Gastrocnemius medialis (tissue), 4 donors: ENCODE measurements at regions not wholly inside any gene's neighbourhood (a gene's known extent, or its start where the extent isn't known, plus 50 kb on each side); places are given as distances from the start of the nearest gene placed in this dataset.
A peak's percentile ranks its signal among the peaks of the same experiment; 100 is the strongest.
"Not testable (repeated sequence)": the region's sequence is repeated elsewhere in the genome, so short reads cannot be mapped to it uniquely, and the experiment has no call there.

Experiments used
- ATAC-seq, 2 donors: fragments of 150-250 bp; one replicate each; pipeline ENCODE4 v1.9.1; 2016
- DNase-seq, 2 donors: peaks; one replicate each; pipeline ENCODE4 v3.0.0-alpha.2; 2019
- H3K27ac ChIP-seq, 4 donors: fragments of 200-600 bp; sonication (generic); 1 replicate in 1 of 4; 2 replicates in 3 of 4; pipeline ENCODE4 v1.5.1; 2016 to 2018; ENCODE audit warnings: mild to moderate bottlenecking in 2 of 4, moderate library complexity in 1 of 4
- H3K27me3 ChIP-seq, 3 donors: fragments of 200-600 bp; sonication (generic) in 2 of 3; 1 replicate in 1 of 3; 2 replicates in 2 of 3; pipeline versions ENCODE4 v1.5.1 to v1.6.0; 2016 to 2019; ENCODE audit warnings: mild to moderate bottlenecking in 1 of 3, moderate library complexity in 1 of 3
- H3K36me3 ChIP-seq, 2 donors: fragments of 200-600 bp; sonication (generic) in 1 of 2; one replicate each; pipeline ENCODE4 v1.5.1; 2017 to 2018
- H3K4me1 ChIP-seq, 2 donors: fragments of 200-600 bp; sonication (generic) in 1 of 2; one replicate each; pipeline ENCODE4 v1.5.1; 2016 to 2017; ENCODE audit warnings: mild to moderate bottlenecking in 2 of 2
- H3K4me3 ChIP-seq, 4 donors: fragments of 200-600 bp; sonication (generic) in 3 of 4; 1 replicate in 1 of 4; 2 replicates in 3 of 4; pipeline ENCODE4 v1.5.1; 2016 to 2019; ENCODE audit warnings: mild to moderate bottlenecking in 2 of 4
- H3K9me3 ChIP-seq, 3 donors: fragments of 200-600 bp; sonication (generic) in 2 of 3; 1 replicate in 1 of 3; 2 replicates in 2 of 3; pipeline ENCODE4 v1.5.1; 2016 to 2019
- POLR2A ChIP-seq, 2 donors: fragments of 450-650 bp; IDR thresholded peaks; one replicate each; pipeline ENCODE4 v1.6.1; 2017; ENCODE audit warnings: antibody characterized with exemption in 2 of 2, mild to moderate bottlenecking in 2 of 2, moderate library complexity in 2 of 2
- in situ Hi-C, 4 donors: fragments of 200-750 bp; cut with MboI; loops; one replicate each; pipeline versions ENCODE4 v1.15.0 to v1.8.0; 2017; ENCODE audit warnings: low sequenced_read_pairs in 4 of 4
- intact Hi-C: fragments of 100-400 bp; cut with DNase I; formaldehyde crosslinking; loops from one replicate; pipeline ENCODE4 v1.15.1; 2023; ENCODE audit warnings: low total_unique reads
- TF ChIP-seq, protein P1 (sequence below), 5 experiments: fragments of 450-650 bp in 3 of 5; fragments of 200-600 bp in 2 of 5; sonication (generic) in 2 of 5; IDR thresholded peaks in 4 of 5; conservative IDR thresholded peaks in 1 of 5; 1 replicate in 4 of 5; 2 replicates in 1 of 5; pipeline ENCODE4 v1.5.1; 2016 to 2019; ENCODE audit warnings: antibody characterized with exemption in 5 of 5, mild to moderate bottlenecking in 3 of 5, moderate library complexity in 3 of 5

DNA sequence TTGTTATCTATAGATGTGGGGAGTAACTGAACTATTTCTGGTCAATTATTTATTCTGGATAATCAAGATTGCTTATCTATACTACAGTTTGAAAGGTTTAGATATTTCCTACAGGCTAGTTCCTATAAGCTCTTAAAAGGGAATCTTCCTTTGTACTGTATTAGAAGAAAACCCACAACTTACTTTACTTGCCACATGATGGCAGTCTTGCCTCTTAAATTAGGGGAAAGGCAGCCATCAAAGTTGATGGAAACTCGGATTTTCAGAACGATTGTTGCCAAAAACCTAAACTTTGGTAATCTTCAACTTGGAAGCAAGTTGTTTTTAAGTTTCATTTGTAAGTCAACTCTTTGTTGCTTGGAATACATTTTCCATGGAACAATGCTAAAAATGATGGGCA is 77.2 kb upstream of the AGTPBP1 start:
- H3K9me3 ChIP-seq, H3K4me3 ChIP-seq, H3K36me3 ChIP-seq, intact Hi-C loops, H3K27ac ChIP-seq, in situ Hi-C loops, DNase-seq, H3K27me3 ChIP-seq: not testable (repeated sequence)
- ATAC-seq: peak in 1 of 2 donors; percentile 36
- TF ChIP-seq, protein P1, sequence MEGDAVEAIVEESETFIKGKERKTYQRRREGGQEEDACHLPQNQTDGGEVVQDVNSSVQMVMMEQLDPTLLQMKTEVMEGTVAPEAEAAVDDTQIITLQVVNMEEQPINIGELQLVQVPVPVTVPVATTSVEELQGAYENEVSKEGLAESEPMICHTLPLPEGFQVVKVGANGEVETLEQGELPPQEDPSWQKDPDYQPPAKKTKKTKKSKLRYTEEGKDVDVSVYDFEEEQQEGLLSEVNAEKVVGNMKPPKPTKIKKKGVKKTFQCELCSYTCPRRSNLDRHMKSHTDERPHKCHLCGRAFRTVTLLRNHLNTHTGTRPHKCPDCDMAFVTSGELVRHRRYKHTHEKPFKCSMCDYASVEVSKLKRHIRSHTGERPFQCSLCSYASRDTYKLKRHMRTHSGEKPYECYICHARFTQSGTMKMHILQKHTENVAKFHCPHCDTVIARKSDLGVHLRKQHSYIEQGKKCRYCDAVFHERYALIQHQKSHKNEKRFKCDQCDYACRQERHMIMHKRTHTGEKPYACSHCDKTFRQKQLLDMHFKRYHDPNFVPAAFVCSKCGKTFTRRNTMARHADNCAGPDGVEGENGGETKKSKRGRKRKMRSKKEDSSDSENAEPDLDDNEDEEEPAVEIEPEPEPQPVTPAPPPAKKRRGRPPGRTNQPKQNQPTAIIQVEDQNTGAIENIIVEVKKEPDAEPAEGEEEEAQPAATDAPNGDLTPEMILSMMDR (IDR thresholded peaks at IDR 0.05 in 4 of 5, conservative IDR thresholded peaks at IDR 0.05 in 1 of 5): peak in 3 of 5 experiments; percentile 24 to 42 (median 28)
- peaks cover 13 to 17% of the 10 kb centered on the region in 2 donors for H3K4me1 ChIP-seq

DNA sequence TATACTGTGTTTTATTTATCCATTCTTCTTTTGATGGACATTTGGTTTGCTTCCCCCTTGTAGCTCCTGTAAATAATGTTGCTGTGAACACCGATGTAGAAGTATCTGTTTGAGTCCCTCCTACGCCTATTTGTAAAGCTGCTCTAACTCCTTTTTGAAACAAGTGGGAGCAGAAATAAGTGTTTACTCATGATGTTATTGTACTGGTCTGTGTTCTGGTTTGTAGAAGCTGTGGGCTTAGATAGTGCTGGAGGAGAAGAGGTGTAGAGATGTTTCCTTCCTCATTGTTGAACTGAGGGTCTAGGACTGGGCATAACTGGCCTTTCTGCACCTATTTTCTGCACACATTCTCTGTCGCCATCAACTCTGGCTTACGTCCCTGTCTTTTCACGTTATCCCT is 78.8 kb upstream of the AGTPBP1 start:
- H3K27ac ChIP-seq, intact Hi-C loops, H3K4me1 ChIP-seq, in situ Hi-C loops, H3K4me3 ChIP-seq, DNase-seq, ATAC-seq, H3K9me3 ChIP-seq, H3K27me3 ChIP-seq: not testable (repeated sequence)
- peaks cover 0 to 12% of the 10 kb centered on the region in 2 donors for H3K36me3 ChIP-seq

DNA sequence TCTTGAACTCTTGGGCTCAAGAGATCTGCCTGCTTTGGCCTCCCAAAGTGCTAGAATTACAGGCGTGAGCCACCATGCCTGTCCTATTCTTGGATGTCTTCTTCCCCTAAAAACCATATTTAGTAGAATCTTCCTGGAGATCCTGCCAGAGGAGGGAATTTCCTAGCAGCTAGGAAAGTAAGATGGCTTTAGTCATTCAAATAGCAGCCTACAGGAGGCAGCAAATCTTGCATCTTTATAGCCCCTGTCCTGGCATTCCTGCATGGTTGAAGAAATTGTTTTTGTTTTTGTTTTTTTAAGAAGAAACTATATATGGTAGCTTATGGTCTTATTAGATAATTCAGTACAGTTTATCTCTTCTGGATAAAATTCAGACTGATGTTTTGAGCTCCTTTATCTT is 83.2 kb upstream of the AGTPBP1 start:
- H3K27me3 ChIP-seq, in situ Hi-C loops: not testable (repeated sequence)
- H3K36me3 ChIP-seq: peaks cover 0 to 12% of the 10 kb centered on the region in 2 donors

DNA sequence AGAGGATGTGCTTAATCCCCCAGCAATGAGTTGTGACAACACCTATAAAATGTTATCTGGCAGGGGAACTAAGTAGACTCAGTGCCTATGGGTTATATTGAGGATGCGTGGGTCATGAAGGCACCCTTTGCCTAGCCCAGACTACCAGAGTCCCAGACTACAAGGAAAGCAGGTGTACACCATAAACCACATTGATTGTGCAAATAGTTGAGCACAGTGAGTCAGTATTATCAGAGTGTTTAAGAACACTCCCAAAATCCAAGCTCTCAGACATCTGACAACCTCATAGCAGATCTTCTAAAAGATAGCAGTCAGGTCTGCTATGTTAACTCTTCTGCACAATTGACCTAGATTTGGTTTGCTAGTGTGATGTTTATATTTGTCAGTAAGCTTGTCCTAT is 92.8 kb upstream of the AGTPBP1 start:
- H3K27ac ChIP-seq, intact Hi-C loops, ATAC-seq, DNase-seq, H3K27me3 ChIP-seq, H3K4me1 ChIP-seq, in situ Hi-C loops, H3K4me3 ChIP-seq, H3K9me3 ChIP-seq: not testable (repeated sequence)
- H3K36me3 ChIP-seq: peaks cover 0 to 12% of the 10 kb centered on the region in 2 donors

More for the DNA sequence above, 83.2 kb upstream of the AGTPBP1 start:
- ATAC-seq, H3K9me3 ChIP-seq, H3K4me3 ChIP-seq, intact Hi-C loops, H3K27ac ChIP-seq, H3K4me1 ChIP-seq, DNase-seq: not testable (repeated sequence)

DNA sequence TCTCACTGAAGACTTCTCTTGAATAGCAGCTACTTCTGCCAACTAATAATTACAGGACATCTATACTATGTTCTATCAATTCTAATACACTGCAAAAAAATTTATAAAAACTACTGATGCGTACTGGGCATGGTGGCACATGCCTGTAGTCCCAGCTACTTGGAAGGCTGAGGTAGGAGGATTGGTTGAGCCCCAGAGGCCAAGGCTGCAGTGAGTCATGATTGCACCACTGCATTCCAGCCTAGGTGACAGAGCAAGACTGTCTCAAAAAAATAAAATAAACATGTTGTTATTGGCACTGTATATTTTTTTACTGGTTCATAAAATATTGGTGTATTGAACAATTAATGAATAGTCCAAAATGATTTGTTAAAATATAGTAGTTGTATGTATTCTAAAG is 97.0 kb upstream of the NAA35 start:
- H3K27me3 ChIP-seq, H3K4me1 ChIP-seq, intact Hi-C loops, H3K9me3 ChIP-seq, H3K27ac ChIP-seq, H3K4me3 ChIP-seq, ATAC-seq, in situ Hi-C loops, DNase-seq: not testable (repeated sequence)
- H3K36me3 ChIP-seq: peaks cover 2 to 50% of the 10 kb centered on the region in 2 donors

DNA sequence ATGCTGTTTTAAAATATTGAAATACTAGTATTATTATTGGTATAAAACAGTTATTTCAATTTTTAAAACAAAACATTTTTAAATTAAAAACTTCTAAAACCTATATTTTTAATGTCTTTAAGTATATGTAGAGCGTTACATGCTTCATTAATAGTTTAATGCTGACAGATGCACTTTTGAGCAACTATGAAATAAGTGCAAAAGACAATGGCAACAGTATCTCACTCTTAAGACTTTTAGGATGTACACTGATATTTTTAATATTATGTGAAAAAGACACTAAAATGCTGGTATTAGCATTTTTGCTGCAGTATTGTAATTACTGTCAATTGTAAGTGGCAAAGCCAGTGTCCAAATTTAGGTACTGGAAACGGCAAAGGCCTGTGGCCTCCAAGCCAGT is 93.2 kb upstream of the NAA35 start:
- H3K9me3 ChIP-seq, intact Hi-C loops, H3K27me3 ChIP-seq, DNase-seq, H3K4me3 ChIP-seq, in situ Hi-C loops, ATAC-seq, H3K27ac ChIP-seq, H3K4me1 ChIP-seq: not testable (repeated sequence)
- H3K36me3 ChIP-seq: peaks cover 2 to 39% of the 10 kb centered on the region in 2 donors

DNA sequence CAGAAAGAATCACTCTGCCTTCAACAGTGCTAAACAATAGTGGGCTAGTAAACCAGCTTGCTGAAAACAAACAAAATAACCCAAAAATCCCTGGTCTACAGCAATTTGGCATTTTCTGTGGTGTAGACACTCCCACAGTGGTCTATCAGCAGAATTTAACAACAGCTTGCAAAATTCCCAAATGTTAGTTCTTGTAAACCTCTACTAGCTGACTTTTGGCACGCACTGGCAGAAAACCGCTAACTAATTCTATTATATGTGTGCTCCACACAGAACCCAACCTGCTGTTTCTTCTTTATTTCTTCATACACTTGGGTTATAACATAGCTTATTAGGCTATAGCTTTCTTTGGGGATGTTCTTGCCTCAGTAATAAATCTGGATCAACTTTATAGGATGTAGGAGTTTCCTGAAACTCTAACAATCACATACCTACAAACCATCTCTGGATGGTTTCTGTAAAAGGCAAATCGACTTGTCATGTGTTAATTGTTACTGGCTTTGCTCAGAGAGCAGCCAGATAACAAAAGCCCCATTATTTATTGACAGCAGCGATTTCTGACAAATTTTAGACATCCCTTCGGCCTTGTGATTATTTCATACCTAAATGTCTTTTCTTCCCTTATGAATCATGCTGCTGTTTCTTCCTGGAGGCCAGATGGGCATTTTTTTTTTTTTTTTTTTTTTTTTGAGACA is 82.7 kb upstream of the NAA35 start:
- in situ Hi-C loops: no loop called here
- H3K27me3 ChIP-seq: no peaks in the 10 kb centered on the region
- H3K4me1 ChIP-seq: peaks cover 11 to 17% of the 10 kb centered on the region in 2 donors
- no peak overlapping the region for H3K27ac ChIP-seq
- no peak for DNase-seq
- H3K36me3 ChIP-seq: peaks cover 0 to 18% of the 10 kb centered on the region in 2 donors
- no peak overlapping the region for H3K4me3 ChIP-seq
- TF ChIP-seq POLR2A (IDR thresholded peaks at IDR 0.05): no peak
- TF ChIP-seq, protein P1 (IDR thresholded peaks at IDR 0.05 in 4 of 5, conservative IDR thresholded peaks at IDR 0.05 in 1 of 5): no peak
- no peak for ATAC-seq
- intact Hi-C loops: no loop called here
- no peaks in the 10 kb centered on the region for H3K9me3 ChIP-seq
